Stimulated activated naive CD8-positive, alpha-beta T cell treated with anti-CD3 and anti-CD28 coated beads, Interleukin-15, Interleukin-2, amounts not matched to agents 100 ng/mL and 50 ng/mL, for 24 hours (primary cell): ENCODE measurements at regions not wholly inside any gene's neighbourhood (a gene's known extent, or its start where the extent isn't known, plus 50 kb on each side); places are given as distances from the start of the nearest gene placed in this dataset.
A peak's percentile ranks its signal among the peaks of the same experiment; 100 is the strongest.

ENCODE experiments used
- H3K27ac Mint-ChIP-seq: one replicate; pipeline ENCODE4 v1.8.0; 2021; ENCODE audit warnings: mild to moderate bottlenecking, mixed read lengths
- H3K27me3 Mint-ChIP-seq: one replicate; pipeline ENCODE4 v1.8.0; 2021; ENCODE audit warnings: mixed read lengths
- H3K36me3 Mint-ChIP-seq: one replicate; pipeline ENCODE4 v1.8.0; 2021; ENCODE audit warnings: low read depth, mixed read lengths
- H3K4me1 Mint-ChIP-seq: one replicate; pipeline ENCODE4 v1.8.0; 2021; ENCODE audit warnings: low read depth, mixed read lengths
- H3K4me3 Mint-ChIP-seq: one replicate; pipeline ENCODE4 v1.8.0; 2021; ENCODE audit warnings: mild to moderate bottlenecking, mixed read lengths
- H3K9me3 Mint-ChIP-seq: one replicate; pipeline ENCODE4 v1.8.0; 2021; ENCODE audit warnings: mixed read lengths

GRCh38 chr12:46103559-46104383 is 113.4 kb upstream of the SCAF11 start:
- no peak overlapping the region for H3K27ac Mint-ChIP-seq
- H3K4me1 Mint-ChIP-seq = peaks cover 6% of the 10 kb centered on the region
- H3K9me3 Mint-ChIP-seq = peaks cover under 1% of the 10 kb centered on the region
- H3K4me3 Mint-ChIP-seq = no peak overlapping the region
- H3K27me3 Mint-ChIP-seq = no peaks in the 10 kb centered on the region
- H3K36me3 Mint-ChIP-seq = no peaks in the 10 kb centered on the region

- H3K27ac Mint-ChIP-seq = no peak overlapping the region
- H3K36me3 Mint-ChIP-seq = no peaks in the 10 kb centered on the region
- peaks cover 6% of the 10 kb centered on the region for H3K27me3 Mint-ChIP-seq
- no peaks in the 10 kb centered on the region for H3K4me1 Mint-ChIP-seq
- H3K9me3 Mint-ChIP-seq = peaks cover 3% of the 10 kb centered on the region
- no peak overlapping the region for H3K4me3 Mint-ChIP-seq
Measured at GRCh38 chr12:46101485-46101869, 111.1 kb upstream of the SCAF11 start.

DNA sequence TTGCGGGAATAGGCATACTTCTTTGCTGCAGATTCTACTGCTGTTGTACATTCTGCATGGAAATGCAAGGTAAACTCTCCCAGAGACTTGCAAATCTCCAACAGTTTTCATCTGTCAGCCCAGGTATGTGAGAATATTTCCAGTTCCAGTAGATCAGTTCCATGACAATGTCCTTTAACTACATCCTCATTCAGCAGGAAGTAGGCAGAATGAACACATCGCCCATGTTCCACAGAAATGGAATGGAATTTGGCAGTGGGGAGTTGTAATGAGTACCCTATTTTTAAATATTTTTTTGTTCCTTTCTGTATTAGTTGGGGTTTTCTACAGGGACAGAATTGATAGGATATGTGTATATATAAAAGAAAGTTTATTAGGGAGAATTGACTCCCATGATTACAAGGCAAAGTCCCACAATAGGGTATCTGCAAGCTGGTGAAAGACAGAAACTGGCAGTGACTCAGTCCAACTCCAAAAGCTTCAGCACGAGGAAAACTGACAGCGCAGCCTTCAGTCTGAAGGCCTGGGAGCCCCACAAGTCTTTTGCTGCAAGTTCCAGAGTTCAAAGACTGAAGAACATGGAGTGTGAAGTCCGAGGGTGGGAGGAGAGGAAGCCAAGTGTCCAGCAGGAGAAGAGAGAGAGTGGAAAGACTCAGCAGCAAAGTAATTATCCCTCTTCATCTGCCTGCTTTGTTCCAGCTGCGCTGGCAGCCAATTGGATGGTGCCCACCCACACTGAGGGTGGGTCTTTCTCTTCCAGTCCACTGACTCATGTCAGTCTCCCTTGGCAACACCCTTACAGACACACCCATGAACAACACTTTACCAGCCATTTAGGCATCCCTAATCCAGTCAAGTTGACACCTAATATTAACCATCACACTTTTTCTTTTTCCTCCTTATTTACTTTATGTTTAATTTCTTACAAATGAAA is 110.4 kb upstream of the SCAF11 start:
- no peaks in the 10 kb centered on the region for H3K4me1 Mint-ChIP-seq
- no peaks in the 10 kb centered on the region for H3K36me3 Mint-ChIP-seq
- peaks cover 3% of the 10 kb centered on the region for H3K9me3 Mint-ChIP-seq
- H3K27ac Mint-ChIP-seq = no peak overlapping the region
- H3K4me3 Mint-ChIP-seq = no peak overlapping the region
- peaks cover 10% of the 10 kb centered on the region for H3K27me3 Mint-ChIP-seq

DNA sequence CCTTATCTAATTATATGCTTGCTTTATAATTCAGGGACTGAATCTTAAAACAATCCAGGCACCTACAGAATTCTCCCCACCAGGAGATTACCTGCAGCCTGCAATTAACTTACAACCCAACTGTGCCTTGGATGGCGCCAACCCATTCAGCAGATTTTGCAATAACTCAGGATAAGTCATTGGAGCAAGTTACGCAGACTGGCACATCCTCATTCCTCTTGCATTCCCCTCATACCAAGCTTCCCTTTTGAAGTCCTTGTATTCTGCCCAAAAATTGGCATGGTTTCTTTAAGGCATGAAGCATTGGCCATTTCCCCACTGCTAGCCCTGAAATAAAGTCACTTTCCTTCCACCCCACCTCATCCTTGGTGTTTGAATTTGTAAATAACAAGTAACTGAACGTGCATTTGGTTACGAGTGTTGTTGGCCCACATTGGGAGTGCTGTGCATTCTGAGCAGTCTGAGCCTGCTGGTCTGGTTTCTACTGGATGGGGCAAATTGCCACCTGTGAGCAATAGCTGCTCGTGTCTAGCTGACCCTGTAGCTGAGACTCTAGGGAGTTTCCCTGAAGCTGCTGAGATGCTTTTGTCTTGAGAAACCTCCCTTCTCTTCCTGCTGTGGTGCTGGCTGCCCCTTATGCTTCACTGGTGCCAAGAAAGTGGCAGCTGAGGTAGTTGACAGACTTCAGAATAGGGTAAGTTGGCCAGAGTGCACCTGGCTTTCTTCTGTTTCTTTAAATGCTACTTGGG is 99.2 kb upstream of the SCAF11 start:
- Mint-ChIP-seq H3K36me3 (peaks cover 3% of the 10 kb centered on the region), H3K9me3 (no peaks in the 10 kb centered on the region), H3K4me1 (no peaks in the 10 kb centered on the region), H3K4me3 (no peak overlapping the region), H3K27me3 (no peaks in the 10 kb centered on the region), H3K27ac (no peak overlapping the region)

- Mint-ChIP-seq H3K27me3 (no peaks in the 10 kb centered on the region), H3K4me3 (no peak overlapping the region), H3K27ac (no peak overlapping the region), H3K4me1 (no peaks in the 10 kb centered on the region), H3K36me3 (peaks cover 3% of the 10 kb centered on the region), H3K9me3 (no peaks in the 10 kb centered on the region)
Measured at GRCh38 chr12:46087916-46088439, 97.6 kb upstream of the SCAF11 start.

DNA sequence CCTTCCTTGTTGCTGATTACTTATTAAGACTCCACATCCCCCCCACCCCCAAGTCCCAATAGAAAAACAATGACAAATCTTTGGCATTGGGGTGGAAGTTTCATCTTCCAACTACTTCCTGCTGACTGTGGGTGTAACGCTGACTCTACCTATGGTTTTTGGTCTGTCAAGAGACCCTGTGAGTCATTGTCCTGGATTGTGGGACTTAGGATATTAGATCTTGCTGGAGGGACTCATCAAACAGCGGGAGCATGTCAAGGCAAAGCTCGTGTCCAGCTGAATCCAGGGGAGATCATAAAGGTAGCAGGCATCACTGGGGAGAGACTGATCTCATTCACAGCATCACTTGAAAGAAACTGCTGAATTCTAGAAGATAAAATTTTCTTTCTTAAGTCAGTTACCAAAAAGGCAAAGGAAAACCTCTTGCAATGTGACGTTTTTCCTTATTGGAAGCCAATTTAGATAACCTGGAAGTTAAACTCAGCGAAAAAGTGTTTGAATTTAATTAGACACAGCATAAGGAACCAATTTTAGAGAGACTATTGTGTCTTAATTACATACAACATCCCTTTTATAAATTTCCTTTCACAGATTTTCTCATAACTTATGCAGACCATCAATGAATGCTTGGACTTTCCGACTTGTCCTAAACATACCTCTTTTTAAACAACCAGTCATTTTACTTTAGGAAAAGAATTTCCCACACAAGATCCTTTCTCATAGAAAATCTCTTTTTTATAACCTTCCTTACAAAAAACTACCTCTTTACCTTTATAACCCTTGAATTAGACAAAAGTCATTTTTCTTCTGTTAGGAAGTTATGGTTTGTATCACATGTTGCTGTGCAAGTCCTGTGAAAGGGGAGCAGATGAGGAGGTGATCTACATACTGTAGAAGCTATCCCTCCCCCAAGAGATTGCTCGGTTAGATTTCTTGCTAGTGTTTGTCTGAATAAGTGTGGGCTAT is 94.6 kb upstream of the SCAF11 start:
- Mint-ChIP-seq H3K9me3 (no peaks in the 10 kb centered on the region), H3K4me1 (no peaks in the 10 kb centered on the region), H3K27ac (no peak overlapping the region), H3K36me3 (no peaks in the 10 kb centered on the region), H3K4me3 (no peak overlapping the region), H3K27me3 (no peaks in the 10 kb centered on the region)

GRCh38 chr12:46082490-46083200 is 92.3 kb upstream of the SCAF11 start:
- no peak overlapping the region for H3K4me3 Mint-ChIP-seq
- H3K4me1 Mint-ChIP-seq = no peaks in the 10 kb centered on the region
- no peaks in the 10 kb centered on the region for H3K27me3 Mint-ChIP-seq
- H3K9me3 Mint-ChIP-seq = peaks cover 9% of the 10 kb centered on the region
- no peaks in the 10 kb centered on the region for H3K36me3 Mint-ChIP-seq
- H3K27ac Mint-ChIP-seq = no peak overlapping the region

GRCh38 chr12:46073321-46073720 is 82.9 kb upstream of the SCAF11 start:
- Mint-ChIP-seq H3K4me1 (peaks cover 5% of the 10 kb centered on the region), H3K36me3 (no peaks in the 10 kb centered on the region), H3K27me3 (peaks cover 3% of the 10 kb centered on the region), H3K27ac (no peak overlapping the region), H3K4me3 (no peak overlapping the region), H3K9me3 (peaks cover 5% of the 10 kb centered on the region)

GRCh38 chr12:46071769-46072624 is 81.6 kb upstream of the SCAF11 start:
- Mint-ChIP-seq H3K27me3 (peaks cover 3% of the 10 kb centered on the region), H3K4me3 (no peak overlapping the region), H3K4me1 (peaks cover 5% of the 10 kb centered on the region), H3K36me3 (no peaks in the 10 kb centered on the region), H3K9me3 (peaks cover 3% of the 10 kb centered on the region), H3K27ac (peak overlapping the region; percentile 52)

GRCh38 chr12:46071335-46071734 is 81.0 kb upstream of the SCAF11 start:
- no peaks in the 10 kb centered on the region for H3K36me3 Mint-ChIP-seq
- peaks cover 2% of the 10 kb centered on the region for H3K27me3 Mint-ChIP-seq
- no peak overlapping the region for H3K27ac Mint-ChIP-seq
- no peaks in the 10 kb centered on the region for H3K9me3 Mint-ChIP-seq
- no peak overlapping the region for H3K4me3 Mint-ChIP-seq
- H3K4me1 Mint-ChIP-seq = peaks cover 5% of the 10 kb centered on the region

GRCh38 chr12:46067094-46067493 is 76.7 kb upstream of the SCAF11 start:
- Mint-ChIP-seq H3K27me3 (peaks cover 5% of the 10 kb centered on the region), H3K4me3 (no peak overlapping the region), H3K27ac (no peak overlapping the region), H3K9me3 (no peaks in the 10 kb centered on the region), H3K4me1 (peaks cover 2% of the 10 kb centered on the region), H3K36me3 (no peaks in the 10 kb centered on the region)

DNA sequence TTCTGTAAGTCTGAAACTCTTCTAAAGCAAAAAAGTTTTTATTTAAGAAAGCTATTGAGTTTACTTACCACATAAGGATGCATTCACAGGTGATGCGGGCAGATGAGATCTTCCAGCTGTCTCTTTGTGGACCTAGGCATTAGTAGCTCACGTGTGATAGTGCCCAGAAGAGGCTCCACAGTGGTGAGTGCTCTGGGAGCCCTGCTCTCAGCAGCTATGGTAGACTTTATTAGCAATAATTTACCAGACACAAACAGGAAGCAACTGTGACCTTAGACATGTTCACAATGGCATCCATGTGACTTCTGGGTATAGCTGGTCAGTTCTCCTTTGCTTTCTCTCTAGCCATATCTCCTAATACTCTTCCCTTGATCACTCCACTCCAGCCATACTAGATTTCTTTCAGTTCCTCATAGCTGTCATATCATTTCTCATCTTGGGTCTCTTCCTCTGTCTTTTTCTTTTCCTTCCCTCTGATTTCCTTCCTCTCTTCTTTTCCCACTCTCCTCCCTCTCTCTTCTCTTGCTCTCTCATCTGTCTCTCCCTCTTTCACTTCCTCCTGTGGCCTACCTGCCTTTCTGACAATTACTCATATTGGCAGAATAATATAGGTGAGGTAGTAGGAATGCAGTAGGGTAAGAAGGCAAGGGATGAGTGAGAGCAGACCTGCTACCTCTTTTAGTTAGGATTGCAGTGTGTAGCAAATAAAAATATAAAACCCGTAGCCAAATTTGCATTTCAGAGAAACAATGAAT is 75.2 kb upstream of the SCAF11 start:
- Mint-ChIP-seq H3K27me3 (peaks cover 5% of the 10 kb centered on the region), H3K9me3 (no peaks in the 10 kb centered on the region), H3K4me1 (no peaks in the 10 kb centered on the region), H3K4me3 (no peak overlapping the region), H3K36me3 (no peaks in the 10 kb centered on the region), H3K27ac (no peak overlapping the region)
